Natural killer cell (primary cell): ENCODE measurements at regions not wholly inside any gene's neighbourhood (a gene's known extent, or its start where the extent isn't known, plus 50 kb on each side); places are given as distances from the start of the nearest gene placed in this dataset.

Experiments used
- ATAC-seq, 3 donors: fragments of 150-1000 bp in 2 of 3; fragments of 200-7000 bp in 1 of 3; cut with Tn5 transposase; 1 replicate in 1 of 3; 2 replicates in 2 of 3; pipeline ENCODE4 v1.10.0; 2021; ENCODE audit warnings: mild to moderate bottlenecking in 2 of 3, moderate library complexity in 2 of 3
- DNase-seq, 2 donors: peaks; one replicate each; pipeline versions ENCODE4 v3.0.0 to v3.0.0-alpha.2; 2013 to 2021; ENCODE audit warnings: mixed read lengths in 1 of 2
- H3K27ac ChIP-seq: one replicate; pipeline ENCODE4 v1.5.1; 2013; ENCODE audit warnings: mild to moderate bottlenecking, low read length
- H3K27me3 ChIP-seq: one replicate; pipeline ENCODE4 v1.6.1; 2013; ENCODE audit warnings: low read length; ENCODE audit not compliant: control insufficient read depth, insufficient read depth
- H3K36me3 ChIP-seq: one replicate; pipeline ENCODE4 v1.6.1; 2013; ENCODE audit warnings: low read length; ENCODE audit not compliant: control insufficient read depth, insufficient read depth
- H3K4me1 ChIP-seq: one replicate; pipeline ENCODE4 v1.6.1; 2013; ENCODE audit warnings: low read length; ENCODE audit not compliant: control insufficient read depth, insufficient read depth
- H3K4me3 ChIP-seq: one replicate; pipeline ENCODE4 v1.5.1; 2013; ENCODE audit warnings: low read length
- H3K9me3 ChIP-seq: one replicate; pipeline ENCODE4 v1.6.1; 2013; ENCODE audit warnings: low read length; ENCODE audit not compliant: control insufficient read depth, insufficient read depth
- H3K27ac Mint-ChIP-seq, 2 donors: one replicate each; pipeline ENCODE4 v1.8.0; 2022; ENCODE audit warnings: mild to moderate bottlenecking in 2 of 2, mixed read lengths in 2 of 2, moderate library complexity in 1 of 2
- H3K27me3 Mint-ChIP-seq, 2 donors: one replicate each; pipeline ENCODE4 v1.8.0; 2022; ENCODE audit warnings: low read depth in 2 of 2, mixed read lengths in 2 of 2
- H3K36me3 Mint-ChIP-seq: one replicate; pipeline ENCODE4 v1.8.0; 2022; ENCODE audit warnings: mixed read lengths
- H3K4me1 Mint-ChIP-seq, 2 donors: one replicate each; pipeline ENCODE4 v1.8.0; 2022; ENCODE audit warnings: mixed read lengths in 2 of 2
- H3K4me3 Mint-ChIP-seq: one replicate; pipeline ENCODE4 v1.8.0; 2022; ENCODE audit warnings: mild to moderate bottlenecking, moderate library complexity, mixed read lengths
- H3K9me3 Mint-ChIP-seq, 2 donors: one replicate each; pipeline ENCODE4 v1.8.0; 2022; ENCODE audit warnings: mixed read lengths in 2 of 2
- WGBS: methylation state at CpG from one replicate; pipeline ENCODE4 v1.1.7; 2013; ENCODE audit warnings: missing lambda C conversion rate; ENCODE audit not compliant: insufficient coverage; 5-methylcytosine and 5-hydroxymethylcytosine counted together
- intact Hi-C: fragments of 100-400 bp; cut with micrococcal nuclease; formaldehyde crosslinking; loops from one replicate; pipeline ENCODE4 v1.14.2; 2022
- TF ChIP-seq, protein P1 (sequence below): fragments of 200-600 bp; IDR thresholded peaks from one replicate; pipeline ENCODE4 v1.8.0; 2022; ENCODE audit warnings: antibody characterized with exemption

- Histone ChIP-seq H3K9me3 (no peaks in the 10 kb centered on the region), H3K4me1 (no peaks in the 10 kb centered on the region), H3K27me3 (no peaks in the 10 kb centered on the region), H3K27ac (no peak overlapping the region), H3K36me3 (no peaks in the 10 kb centered on the region), H3K4me3 (no peak overlapping the region)
- H3K27ac Mint-ChIP-seq, result no peak overlapping the region
- ATAC-seq, result no peak
- no peak overlapping the region for H3K4me3 Mint-ChIP-seq
- no peaks in the 10 kb centered on the region for H3K36me3 Mint-ChIP-seq
- H3K27me3 Mint-ChIP-seq, result peaks cover 16 to 62% of the 10 kb centered on the region in 2 donors
- TF ChIP-seq, protein P1, sequence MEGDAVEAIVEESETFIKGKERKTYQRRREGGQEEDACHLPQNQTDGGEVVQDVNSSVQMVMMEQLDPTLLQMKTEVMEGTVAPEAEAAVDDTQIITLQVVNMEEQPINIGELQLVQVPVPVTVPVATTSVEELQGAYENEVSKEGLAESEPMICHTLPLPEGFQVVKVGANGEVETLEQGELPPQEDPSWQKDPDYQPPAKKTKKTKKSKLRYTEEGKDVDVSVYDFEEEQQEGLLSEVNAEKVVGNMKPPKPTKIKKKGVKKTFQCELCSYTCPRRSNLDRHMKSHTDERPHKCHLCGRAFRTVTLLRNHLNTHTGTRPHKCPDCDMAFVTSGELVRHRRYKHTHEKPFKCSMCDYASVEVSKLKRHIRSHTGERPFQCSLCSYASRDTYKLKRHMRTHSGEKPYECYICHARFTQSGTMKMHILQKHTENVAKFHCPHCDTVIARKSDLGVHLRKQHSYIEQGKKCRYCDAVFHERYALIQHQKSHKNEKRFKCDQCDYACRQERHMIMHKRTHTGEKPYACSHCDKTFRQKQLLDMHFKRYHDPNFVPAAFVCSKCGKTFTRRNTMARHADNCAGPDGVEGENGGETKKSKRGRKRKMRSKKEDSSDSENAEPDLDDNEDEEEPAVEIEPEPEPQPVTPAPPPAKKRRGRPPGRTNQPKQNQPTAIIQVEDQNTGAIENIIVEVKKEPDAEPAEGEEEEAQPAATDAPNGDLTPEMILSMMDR, result no peak
- no peak for DNase-seq
- no peaks in the 10 kb centered on the region for H3K9me3 Mint-ChIP-seq
- no peaks in the 10 kb centered on the region for H3K4me1 Mint-ChIP-seq
- 61% methylated on average over 5 of the region's 5 CpGs for WGBS
- intact Hi-C loops, result no loop called here
Observed at GRCh38 chr7:26550492-26550891, 258.8 kb downstream of the SNX10 start.

DNA sequence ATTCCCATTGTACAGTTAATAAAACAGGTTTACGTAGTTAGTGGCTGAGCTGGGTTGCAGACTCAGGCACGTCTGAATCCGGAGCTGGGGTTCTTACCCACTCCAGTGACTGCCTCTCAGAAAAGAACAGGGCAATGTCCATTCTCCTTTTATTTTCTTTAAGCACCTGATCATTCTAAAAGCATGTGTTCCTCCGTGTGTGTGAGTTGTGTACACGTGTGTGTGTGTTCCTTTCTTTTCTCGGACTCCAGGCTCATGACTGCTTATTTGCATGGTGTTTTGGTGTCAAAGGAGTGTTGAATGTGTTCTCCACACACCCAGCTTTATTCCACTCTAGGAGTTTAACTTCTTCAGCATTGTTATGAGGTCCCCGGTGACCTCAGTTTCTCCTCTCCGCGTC, 260.1 kb downstream of the SNX10 start:
- Mint-ChIP-seq H3K36me3 (no peaks in the 10 kb centered on the region), H3K27me3 (peaks cover 16 to 54% of the 10 kb centered on the region in 2 donors), H3K4me3 (no peak overlapping the region), H3K9me3 (no peaks in the 10 kb centered on the region), H3K27ac (no peak overlapping the region), H3K4me1 (no peaks in the 10 kb centered on the region)
- ATAC-seq (no peak), DNase-seq (no peak)
- intact Hi-C loops, result no loop called here
- H3K4me1 ChIP-seq, result no peaks in the 10 kb centered on the region
- H3K9me3 ChIP-seq, result no peaks in the 10 kb centered on the region
- no peak overlapping the region for H3K27ac ChIP-seq
- TF ChIP-seq, protein P1, result no peak
- H3K27me3 ChIP-seq, result no peaks in the 10 kb centered on the region
- H3K4me3 ChIP-seq, result no peak overlapping the region
- 81% methylated on average over 9 of the region's 9 CpGs for WGBS
- H3K36me3 ChIP-seq, result no peaks in the 10 kb centered on the region

GRCh38 chr7:26553128-26553527, 261.5 kb downstream of the SNX10 start:
- no peaks in the 10 kb centered on the region for H3K9me3 ChIP-seq
- no CpG with 5 or more reads among the region's 2 CpGs for WGBS
- Mint-ChIP-seq H3K4me3 (no peak overlapping the region), H3K4me1 (no peaks in the 10 kb centered on the region), H3K9me3 (no peaks in the 10 kb centered on the region), H3K36me3 (no peaks in the 10 kb centered on the region), H3K27ac (no peak overlapping the region), H3K27me3 (peaks cover 16 to 51% of the 10 kb centered on the region in 2 donors)
- no peaks in the 10 kb centered on the region for H3K27me3 ChIP-seq
- no peak for DNase-seq
- H3K36me3 ChIP-seq, result no peaks in the 10 kb centered on the region
- H3K27ac ChIP-seq, result no peak overlapping the region
- intact Hi-C loops, result no loop called here
- no peaks in the 10 kb centered on the region for H3K4me1 ChIP-seq
- no peak for ATAC-seq
- TF ChIP-seq, protein P1, result no peak
- H3K4me3 ChIP-seq, result no peak overlapping the region

- Histone ChIP-seq H3K27ac (no peak overlapping the region), H3K9me3 (no peaks in the 10 kb centered on the region), H3K36me3 (no peaks in the 10 kb centered on the region), H3K4me1 (no peaks in the 10 kb centered on the region), H3K27me3 (no peaks in the 10 kb centered on the region), H3K4me3 (no peak overlapping the region)
- H3K27ac Mint-ChIP-seq, result no peak overlapping the region
- ATAC-seq, result no peak
- no peaks in the 10 kb centered on the region for H3K4me1 Mint-ChIP-seq
- H3K36me3 Mint-ChIP-seq, result no peaks in the 10 kb centered on the region
- 85% methylated on average over 3 of the region's 3 CpGs for WGBS
- TF ChIP-seq, protein P1, result no peak
- intact Hi-C loops, result no loop called here
- peaks cover 16 to 47% of the 10 kb centered on the region in 2 donors for H3K27me3 Mint-ChIP-seq
- DNase-seq, result no peak
- no peak overlapping the region for H3K4me3 Mint-ChIP-seq
- no peaks in the 10 kb centered on the region for H3K9me3 Mint-ChIP-seq
Observed at GRCh38 chr7:26553582-26553981, 261.9 kb downstream of the SNX10 start.
